A204.1 (cell line): ENCODE measurements at regions not wholly inside any gene's neighbourhood (a gene's known extent, or its start where the extent isn't known, plus 50 kb on each side); places are given as distances from the start of the nearest gene placed in this dataset.

Experiments used
- FAIRE-seq: peaks from 2 replicates; lab custom pipeline; 2012; peaks lifted over from hg19 to GRCh38; lab: Jason Lieb, UNC

DNA sequence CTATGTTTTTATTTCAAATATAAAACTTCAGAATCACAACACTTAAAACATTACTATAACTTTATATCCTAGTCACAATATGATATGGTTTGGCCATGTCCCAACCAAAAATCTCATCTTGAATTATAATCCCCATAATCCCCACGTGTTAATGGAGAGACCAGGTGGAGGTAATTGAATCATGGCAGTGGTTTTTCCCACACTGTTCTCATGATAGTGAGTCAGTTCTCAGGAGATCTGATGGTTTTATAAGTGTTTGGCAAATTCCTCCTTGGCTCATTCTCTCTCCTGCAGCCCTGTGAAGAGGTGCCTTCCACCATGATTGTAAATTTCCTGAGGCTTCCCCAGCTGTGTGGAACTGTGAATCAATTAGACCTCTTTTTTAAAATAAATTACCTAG, 307.6 kb downstream of the SPRY2 start:
- FAIRE-seq, result no peak

DNA sequence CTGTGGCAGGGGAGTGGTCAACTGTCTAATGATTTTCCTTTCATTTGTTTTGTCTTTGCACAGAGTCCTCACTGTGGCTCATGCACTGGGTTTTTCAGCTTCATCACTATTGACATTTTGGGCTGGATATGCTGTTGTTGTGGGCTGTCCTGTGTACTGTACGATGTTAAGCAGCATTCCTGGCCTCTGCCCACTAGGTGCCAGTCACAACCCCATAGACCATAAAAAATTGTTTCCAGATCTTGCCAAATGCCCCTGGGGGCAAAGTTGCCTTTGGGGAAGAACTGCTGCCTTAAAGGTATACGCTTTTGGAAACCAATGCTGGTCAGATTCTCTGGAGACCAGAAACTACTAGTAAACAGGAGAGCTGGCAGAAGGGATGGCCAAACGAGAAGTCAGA, 310.4 kb downstream of the SPRY2 start:
- FAIRE-seq, result no peak

GRCh38 chr13:80029170-80029569, 311.8 kb downstream of the SPRY2 start:
- FAIRE-seq, result no peak

- no peak for FAIRE-seq
These were observed 318.8 kb downstream of the SPRY2 start for GRCh38 chr13:80022146-80022545.

- FAIRE-seq, result no peak
These were observed 328.7 kb downstream of the SPRY2 start for GRCh38 chr13:80012251-80012650.

DNA sequence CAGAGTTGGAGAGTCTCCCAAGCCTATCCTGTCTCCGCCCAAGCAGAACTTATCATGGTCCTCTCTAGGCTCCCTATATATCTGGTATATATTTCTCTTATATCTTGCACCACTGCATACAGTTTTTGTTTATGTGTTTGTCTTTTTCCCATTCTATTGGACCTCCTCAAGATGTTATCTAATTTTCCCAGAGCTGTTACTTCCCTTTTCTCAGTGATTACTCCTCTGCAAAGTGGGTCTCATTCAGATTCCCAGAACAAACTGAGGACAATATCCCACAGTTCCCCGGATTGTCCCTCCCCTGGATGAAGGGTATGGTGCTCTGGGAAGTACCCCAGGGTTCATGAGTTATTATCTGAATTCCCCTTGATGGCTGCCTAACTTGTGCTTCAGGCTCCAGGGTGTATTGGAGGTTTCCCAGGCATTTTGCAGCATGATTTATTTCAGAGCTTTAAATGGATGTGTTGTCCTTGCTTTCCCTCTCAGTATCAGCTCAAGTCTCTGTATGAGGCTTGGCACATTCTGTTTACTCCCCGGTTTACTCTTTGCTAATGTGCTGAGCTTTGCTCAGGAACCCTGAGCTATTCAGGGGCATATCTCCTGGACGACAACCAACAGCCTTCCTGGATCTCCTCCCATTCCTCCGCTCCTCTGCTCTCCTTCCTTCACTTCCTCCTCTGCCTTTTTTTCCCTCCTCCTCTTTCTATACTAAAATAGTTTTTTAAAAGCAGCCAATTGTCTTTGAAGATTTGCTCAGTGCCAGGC, 329.3 kb downstream of the SPRY2 start:
- FAIRE-seq, result no peak

DNA sequence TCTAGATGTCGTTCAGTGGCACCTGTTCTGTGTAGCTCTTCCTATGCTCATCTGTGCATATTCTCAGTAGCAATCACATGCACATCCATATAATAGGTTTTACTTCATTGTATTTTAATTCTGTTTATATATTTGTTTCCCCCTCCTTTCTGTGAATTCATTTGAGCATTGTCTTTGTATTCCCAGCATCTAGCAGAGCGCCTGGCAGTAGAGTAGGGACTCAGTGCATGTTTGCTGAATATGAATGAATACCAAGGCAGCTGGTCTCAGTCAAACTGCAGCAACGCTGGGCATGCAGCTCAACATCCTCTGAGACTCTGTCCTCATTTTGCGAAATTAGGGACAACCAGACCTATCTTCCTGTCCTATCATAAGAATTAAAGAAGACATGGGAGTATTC, 330.1 kb downstream of the SPRY2 start:
- FAIRE-seq, result no peak

DNA sequence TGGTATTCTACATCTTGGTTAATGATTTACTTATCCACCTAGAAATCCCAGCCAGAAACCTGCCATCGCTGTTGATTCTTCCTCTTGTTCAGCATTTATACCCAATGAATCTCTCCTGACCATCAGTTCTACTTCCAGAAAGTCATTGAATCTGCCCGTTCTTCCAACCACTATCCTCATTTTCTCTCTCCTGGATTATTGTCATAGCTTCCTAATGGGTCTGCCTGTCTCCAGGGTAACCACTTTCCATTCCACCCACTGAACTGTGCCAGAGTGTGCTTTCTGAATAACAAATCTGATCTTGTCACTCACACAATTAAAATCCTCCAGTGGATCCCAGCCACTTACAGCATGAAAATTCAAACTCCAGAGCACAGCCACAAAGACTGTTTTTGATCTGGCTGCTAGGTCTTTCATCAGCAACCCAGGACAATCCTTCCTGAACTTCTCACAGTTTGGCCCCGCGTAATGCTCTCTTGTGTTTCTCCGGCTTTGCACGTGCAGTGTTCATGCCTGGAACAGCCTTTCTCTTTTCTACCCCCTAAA, 330.6 kb downstream of the SPRY2 start:
- FAIRE-seq, result no peak

- no peak for FAIRE-seq
These were observed 331.2 kb downstream of the SPRY2 start for GRCh38 chr13:80009760-80010159.

- no peak for FAIRE-seq
These were observed 334.0 kb downstream of the SPRY2 start for GRCh38 chr13:80006940-80007339.

GRCh38 chr13:80001510-80001842, 339.4 kb downstream of the SPRY2 start:
- no peak for FAIRE-seq

GRCh38 chr13:80000684-80001509, 340.0 kb downstream of the SPRY2 start:
- no peak for FAIRE-seq

- FAIRE-seq, result no peak
These were observed 341.3 kb downstream of the SPRY2 start for GRCh38 chr13:79999601-80000000.

DNA sequence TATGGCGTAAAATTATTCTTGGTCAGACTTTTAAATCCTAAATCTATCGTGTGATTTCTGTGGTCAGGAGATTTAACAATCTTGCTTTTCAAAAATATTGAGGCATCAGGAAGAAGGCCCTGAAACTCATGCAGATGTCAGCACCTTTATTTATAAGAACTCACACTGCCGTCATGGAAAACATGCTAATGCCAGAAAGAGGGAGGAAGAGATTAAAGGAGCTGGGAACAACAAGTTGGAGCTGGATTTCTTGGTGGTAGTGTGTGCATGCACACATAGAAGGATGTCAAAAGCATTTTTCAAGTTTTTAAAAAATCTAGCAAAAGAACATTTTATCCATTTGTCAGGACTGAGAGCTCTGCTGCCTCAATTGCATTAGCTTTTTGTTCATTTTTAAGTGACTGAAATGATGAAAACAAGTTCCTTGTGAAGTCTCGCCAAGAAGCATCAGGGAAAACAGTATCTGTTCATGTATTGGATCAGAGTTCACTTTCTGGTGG, 342.5 kb downstream of the SPRY2 start:
- no peak for FAIRE-seq

DNA sequence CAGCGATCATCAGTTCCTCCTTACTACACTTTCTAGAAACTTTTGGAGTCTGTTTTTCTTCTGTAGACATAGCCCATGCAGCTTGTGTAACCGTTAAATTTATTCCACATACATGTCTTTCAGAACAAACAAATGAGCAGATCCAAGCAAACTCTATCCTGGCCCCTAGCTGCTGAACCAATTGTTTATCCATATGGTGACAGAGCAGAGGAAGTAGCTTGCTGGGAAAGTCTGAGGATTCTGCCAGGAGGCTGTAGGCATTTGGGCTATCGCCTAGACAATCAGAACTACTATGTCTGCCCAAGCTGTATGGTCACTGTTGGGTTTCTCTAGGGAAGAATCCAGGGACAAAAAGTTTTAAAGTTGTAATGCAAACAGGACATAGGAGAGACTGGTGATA, 343.7 kb downstream of the SPRY2 start:
- no peak for FAIRE-seq

DNA sequence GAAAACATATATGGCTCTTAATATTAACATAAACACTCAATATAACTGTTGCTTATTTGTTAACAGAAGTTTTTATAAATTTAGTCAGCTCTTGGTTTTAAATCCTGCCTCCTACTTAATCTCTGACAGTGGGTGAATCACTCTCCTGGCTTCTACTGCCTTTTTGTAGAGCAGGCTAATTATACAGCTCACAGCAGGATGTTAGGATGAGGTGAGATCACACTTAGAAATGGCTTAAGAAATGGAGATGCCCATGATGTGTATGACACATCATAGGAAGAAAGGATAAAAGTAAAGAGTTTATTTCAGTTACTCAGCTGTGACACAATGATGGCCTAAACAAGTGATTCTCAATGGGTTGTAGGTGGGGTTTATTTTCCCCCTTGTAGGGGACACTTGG, 345.6 kb downstream of the SPRY2 start:
- no peak for FAIRE-seq

DNA sequence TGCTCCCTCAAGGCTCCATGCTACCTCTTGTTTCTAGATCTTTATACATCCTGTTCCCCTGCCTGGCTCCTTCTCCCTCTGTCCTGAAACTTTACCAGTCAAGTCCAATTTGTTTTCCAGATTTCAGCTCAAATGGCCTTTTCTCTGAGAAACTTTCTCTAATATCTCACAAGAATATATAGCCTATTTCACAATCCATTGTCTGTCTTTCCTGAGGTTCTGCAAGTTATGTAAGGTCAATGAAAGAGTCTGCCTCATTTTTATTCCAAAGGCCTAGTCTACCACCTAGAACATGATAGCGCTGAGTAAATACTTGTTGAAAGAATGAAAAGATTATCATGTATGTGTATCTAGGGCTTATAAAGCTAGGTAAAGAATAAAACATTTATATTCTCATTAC, 348.8 kb downstream of the SPRY2 start:
- FAIRE-seq, result no peak

- FAIRE-seq, result no peak
These were observed 350.9 kb downstream of the SPRY2 start for GRCh38 chr13:79990048-79990447.

DNA sequence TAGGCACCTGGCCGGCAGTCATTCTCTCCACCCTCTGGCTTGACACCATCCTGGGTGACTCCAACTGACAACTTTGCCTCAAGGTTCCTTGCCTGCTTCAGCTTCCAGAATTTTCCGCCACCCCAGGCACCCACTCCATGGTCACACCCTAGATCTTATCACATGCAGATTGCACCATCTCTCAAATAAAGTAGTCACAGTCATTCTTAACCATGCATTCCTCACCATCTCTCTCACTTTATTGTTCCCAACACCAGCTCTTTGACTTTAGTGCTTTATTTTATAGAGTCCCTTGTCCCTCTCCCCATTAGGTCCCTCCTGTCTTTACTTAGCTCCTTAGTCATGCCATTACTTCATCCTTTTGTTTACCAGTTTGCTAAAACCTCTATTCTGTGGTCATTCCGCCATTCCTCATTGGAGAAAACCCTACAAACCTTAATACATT, 351.7 kb downstream of the SPRY2 start:
- FAIRE-seq, result no peak

- FAIRE-seq, result no peak
These were observed 352.4 kb downstream of the SPRY2 start for GRCh38 chr13:79988573-79988972.

- FAIRE-seq, result no peak
These were observed 353.2 kb downstream of the SPRY2 start for GRCh38 chr13:79987761-79988160.

DNA sequence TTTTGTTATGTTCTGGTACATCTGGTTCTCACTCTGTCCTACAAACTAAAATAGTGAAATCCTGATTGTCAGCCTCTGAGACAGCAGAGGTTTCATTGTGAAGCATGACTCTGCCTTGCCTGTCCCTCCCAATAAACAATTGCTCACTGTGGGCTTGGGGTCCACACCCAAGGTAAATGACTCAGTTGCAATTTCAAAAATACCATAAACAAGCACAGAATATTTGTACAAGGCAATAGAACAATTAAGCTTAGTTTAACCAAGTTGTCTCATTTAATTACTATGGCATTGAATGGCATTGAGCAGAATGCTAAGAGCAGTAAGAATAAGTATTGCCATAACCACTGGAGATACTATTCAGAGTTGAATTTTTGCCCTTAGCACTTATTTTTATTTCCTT, 353.6 kb downstream of the SPRY2 start:
- FAIRE-seq, result no peak

GRCh38 chr13:79986890-79987289, 354.0 kb downstream of the SPRY2 start:
- FAIRE-seq, result no peak
